Activated T-helper 2 cell treated with anti-CD3 and anti-CD28 coated beads, Interferon-gamma antibody, Interleukin-2, Interleukin-4, amounts not matched to agents 10 μg/mL and 5 μg/mL and 100 μg/mL, durations not matched to agents 14 hours and 24 hours and 36 hours (primary cell): ENCODE measurements at regions not wholly inside any gene's neighbourhood (a gene's known extent, or its start where the extent isn't known, plus 50 kb on each side); places are given as distances from the start of the nearest gene placed in this dataset.

Experiments
- DNase-seq: peaks from one replicate; pipeline ENCODE4 v3.0.0; 2021; ENCODE audit warnings: low spot score
- H3K27ac Mint-ChIP-seq: one replicate; pipeline ENCODE4 v1.8.0; 2021; ENCODE audit warnings: mixed read lengths
- H3K27me3 Mint-ChIP-seq: one replicate; pipeline ENCODE4 v1.8.0; 2021; ENCODE audit warnings: low read depth, mixed read lengths
- H3K36me3 Mint-ChIP-seq: one replicate; pipeline ENCODE4 v1.8.0; 2021; ENCODE audit warnings: low read depth, mixed read lengths
- H3K4me1 Mint-ChIP-seq: one replicate; pipeline ENCODE4 v1.8.0; 2021; ENCODE audit warnings: low read depth, mixed read lengths
- H3K4me3 Mint-ChIP-seq: one replicate; pipeline ENCODE4 v1.8.0; 2021; ENCODE audit warnings: low read depth, mild to moderate bottlenecking, moderate library complexity, mixed read lengths
- H3K9me3 Mint-ChIP-seq: one replicate; pipeline ENCODE4 v1.8.0; 2021; ENCODE audit warnings: mixed read lengths
- intact Hi-C: fragments of 100-400 bp; cut with micrococcal nuclease; formaldehyde crosslinking; loops from one replicate; pipeline ENCODE4 v1.15.1; 2023

DNA sequence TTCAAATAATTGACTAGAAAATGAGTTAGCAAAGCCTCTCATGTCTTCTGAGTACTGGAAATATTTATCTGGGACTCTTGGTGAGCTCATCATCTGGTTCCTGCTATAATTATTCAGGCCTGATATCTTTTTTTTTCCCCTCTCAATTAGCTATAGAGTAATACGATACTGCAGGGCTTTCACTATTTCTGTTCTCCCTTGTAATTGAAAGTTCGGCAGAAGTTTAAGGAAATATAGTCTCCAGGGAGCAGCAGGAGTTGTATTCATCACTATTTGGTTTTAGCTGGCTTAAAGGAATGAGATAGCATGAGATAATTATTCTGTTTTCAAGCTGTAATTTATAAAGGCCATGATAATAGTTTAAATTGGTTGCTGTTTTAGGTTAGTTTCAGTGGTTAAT, 378.6 kb upstream of the EPHA5 start:
- H3K4me3 Mint-ChIP-seq = no peak overlapping the region
- H3K4me1 Mint-ChIP-seq = no peaks in the 10 kb centered on the region

DNA sequence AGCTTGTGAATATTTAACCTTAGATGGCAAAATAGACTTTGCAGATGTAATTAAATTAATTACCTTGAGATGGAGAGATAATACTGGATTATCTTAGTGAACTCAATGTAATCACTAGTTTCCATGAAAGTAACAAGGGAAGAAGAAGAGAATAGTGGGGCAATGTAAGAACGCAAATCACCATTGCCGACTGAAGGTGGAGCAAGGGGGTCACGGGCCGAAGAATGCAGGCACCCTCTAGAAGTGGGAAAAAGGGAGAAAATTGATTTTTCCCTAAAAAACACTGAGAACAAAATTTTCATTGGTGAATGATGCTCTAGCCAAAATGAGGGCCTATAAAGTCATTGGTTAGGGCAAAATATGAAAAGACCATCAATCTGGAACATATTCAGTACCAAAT, 375.6 kb upstream of the EPHA5 start:
- H3K36me3 Mint-ChIP-seq = no peaks in the 10 kb centered on the region
- H3K4me3 Mint-ChIP-seq = no peak overlapping the region
- intact Hi-C loops = no loop called here
- H3K4me1 Mint-ChIP-seq = no peaks in the 10 kb centered on the region
- peaks cover 26% of the 10 kb centered on the region for H3K9me3 Mint-ChIP-seq
- DNase-seq = no peak
- H3K27ac Mint-ChIP-seq = no peak overlapping the region
- no peaks in the 10 kb centered on the region for H3K27me3 Mint-ChIP-seq

More for the DNA sequence above, 378.6 kb upstream of the EPHA5 start:
- intact Hi-C loops = no loop called here
- Mint-ChIP-seq H3K27me3 (no peaks in the 10 kb centered on the region), H3K27ac (no peak overlapping the region), H3K36me3 (no peaks in the 10 kb centered on the region), H3K9me3 (peaks cover 23% of the 10 kb centered on the region)
- no peak for DNase-seq

DNA sequence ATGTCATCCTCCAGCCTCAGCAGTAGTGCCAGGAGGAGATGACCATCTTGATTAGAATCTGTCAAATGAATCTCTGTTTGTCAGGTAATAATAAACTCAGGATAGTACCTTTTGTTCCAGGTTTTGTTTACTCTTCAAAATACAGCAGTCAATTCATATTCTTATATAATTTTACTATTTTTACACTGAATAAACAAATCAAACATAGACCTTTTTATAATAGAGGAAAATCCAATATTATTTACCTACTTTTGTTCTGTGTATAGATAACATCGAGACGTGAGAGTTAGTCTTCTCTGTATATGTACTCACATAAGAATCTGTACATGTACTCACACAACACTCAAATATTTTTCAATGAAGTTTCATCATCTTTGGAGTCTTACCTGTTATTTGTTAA, 365.4 kb upstream of the EPHA5 start:
- Mint-ChIP-seq H3K4me3 (no peak overlapping the region), H3K36me3 (no peaks in the 10 kb centered on the region), H3K27me3 (no peaks in the 10 kb centered on the region), H3K4me1 (no peaks in the 10 kb centered on the region), H3K9me3 (peaks cover 15% of the 10 kb centered on the region), H3K27ac (no peak overlapping the region)
- intact Hi-C loops = no loop called here
- DNase-seq = no peak

DNA sequence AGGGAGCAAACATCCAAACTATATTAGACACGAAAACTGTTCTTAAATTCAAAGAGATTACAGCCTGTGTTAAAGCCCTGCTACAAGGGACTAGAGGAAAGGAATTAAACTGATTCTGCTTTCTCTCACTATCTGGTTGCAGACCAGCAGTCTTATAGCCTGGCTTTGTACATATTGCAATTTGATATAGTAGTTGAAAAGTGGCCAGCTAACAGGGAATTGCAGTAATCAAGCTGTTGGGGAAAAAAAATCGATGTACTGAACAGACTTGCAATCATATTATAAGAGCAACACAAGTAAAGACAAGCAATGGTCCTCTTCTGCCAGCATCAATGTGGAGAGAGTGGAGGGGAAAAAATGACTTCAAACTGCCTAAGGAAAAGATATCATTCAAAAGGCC, 364.4 kb upstream of the EPHA5 start:
- H3K27me3 Mint-ChIP-seq = no peaks in the 10 kb centered on the region
- no peaks in the 10 kb centered on the region for H3K4me1 Mint-ChIP-seq
- DNase-seq = no peak
- peaks cover 8% of the 10 kb centered on the region for H3K9me3 Mint-ChIP-seq
- H3K4me3 Mint-ChIP-seq = no peak overlapping the region
- intact Hi-C loops = no loop called here
- no peaks in the 10 kb centered on the region for H3K36me3 Mint-ChIP-seq
- no peak overlapping the region for H3K27ac Mint-ChIP-seq

DNA sequence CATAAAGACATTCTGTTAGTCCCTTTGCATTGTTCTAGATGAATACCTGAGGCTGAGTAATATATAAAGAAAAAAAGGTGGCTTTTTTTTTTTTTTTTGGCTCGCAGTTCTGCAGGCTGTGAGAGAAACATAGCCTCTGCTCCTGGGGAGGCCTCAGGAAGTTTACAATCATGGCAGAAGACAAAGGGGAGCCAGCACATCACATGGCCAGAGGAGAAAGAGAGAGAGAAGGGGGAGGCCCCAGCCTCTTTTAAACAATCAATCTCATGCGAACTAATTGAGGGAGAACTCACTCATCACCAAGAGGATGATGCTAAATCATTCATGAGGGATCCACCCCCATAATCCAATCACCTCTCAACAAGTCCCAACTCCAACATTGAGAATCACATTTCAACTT, 364.0 kb upstream of the EPHA5 start:
- intact Hi-C loops = no loop called here
- Mint-ChIP-seq H3K27me3 (no peaks in the 10 kb centered on the region), H3K36me3 (no peaks in the 10 kb centered on the region), H3K4me1 (no peaks in the 10 kb centered on the region), H3K4me3 (no peak overlapping the region), H3K9me3 (peaks cover 4% of the 10 kb centered on the region), H3K27ac (no peak overlapping the region)
- no peak for DNase-seq

DNA sequence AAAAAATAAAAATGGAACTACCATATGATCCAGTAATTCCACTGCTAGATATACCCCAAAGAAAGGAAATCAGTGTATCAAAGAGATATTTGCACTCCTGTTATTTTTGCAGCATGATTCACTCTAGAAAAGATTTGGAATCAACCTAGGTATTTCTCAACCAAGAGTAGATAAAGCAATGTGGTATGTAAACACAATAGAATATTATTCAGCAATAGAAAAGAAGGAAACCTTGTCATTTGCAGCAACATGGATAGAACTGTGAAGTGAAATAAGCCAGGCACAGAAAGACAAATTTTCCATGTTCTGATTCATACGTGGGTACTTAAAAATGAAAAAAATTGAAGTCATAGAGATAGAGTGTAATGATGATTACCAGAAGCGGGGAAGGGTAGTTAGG, 362.3 kb upstream of the EPHA5 start:
- no peaks in the 10 kb centered on the region for H3K4me1 Mint-ChIP-seq
- intact Hi-C loops = no loop called here
- H3K9me3 Mint-ChIP-seq = peaks cover 11% of the 10 kb centered on the region
- no peaks in the 10 kb centered on the region for H3K27me3 Mint-ChIP-seq
- DNase-seq = no peak
- H3K4me3 Mint-ChIP-seq = no peak overlapping the region
- H3K36me3 Mint-ChIP-seq = no peaks in the 10 kb centered on the region
- no peak overlapping the region for H3K27ac Mint-ChIP-seq

DNA sequence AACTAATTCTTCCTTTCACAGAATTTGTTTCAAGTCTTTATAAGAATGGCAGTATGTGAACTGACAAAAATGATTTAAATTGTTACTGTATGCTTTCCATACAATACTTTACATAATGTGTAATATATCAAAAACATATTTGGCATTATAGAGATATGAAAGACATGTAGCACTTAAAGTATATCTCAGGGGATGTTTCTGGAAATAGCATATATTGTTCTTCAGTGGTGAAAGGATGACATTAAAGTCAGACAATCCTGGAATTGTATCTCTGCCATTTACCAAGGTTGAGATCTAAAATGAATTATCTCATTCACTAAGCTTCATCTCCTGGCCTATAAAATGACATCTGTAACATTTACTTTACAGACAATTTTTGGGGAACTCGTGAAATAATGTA, 358.4 kb upstream of the EPHA5 start:
- intact Hi-C loops = no loop called here
- Mint-ChIP-seq H3K27ac (no peak overlapping the region), H3K36me3 (no peaks in the 10 kb centered on the region), H3K4me3 (no peak overlapping the region), H3K4me1 (no peaks in the 10 kb centered on the region), H3K9me3 (peaks cover 19% of the 10 kb centered on the region), H3K27me3 (no peaks in the 10 kb centered on the region)
- DNase-seq = no peak

DNA sequence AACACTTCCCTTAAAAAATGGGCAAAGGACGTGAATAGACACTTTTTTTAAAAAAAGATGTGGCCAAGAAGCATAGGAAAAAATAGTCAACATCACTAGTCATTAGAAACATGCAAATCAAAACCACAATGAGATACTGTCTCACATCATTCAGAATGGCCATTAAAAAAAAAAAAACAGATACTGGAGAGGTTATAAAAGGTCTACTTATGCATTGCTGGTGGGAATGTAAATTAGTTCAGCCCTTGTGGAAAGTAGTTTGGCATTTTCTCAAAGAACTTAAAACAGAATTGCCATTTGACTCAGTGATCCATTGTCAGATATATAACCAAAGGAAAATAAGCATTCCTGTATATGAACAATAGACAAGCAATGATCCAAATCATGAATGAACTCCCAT, 352.8 kb upstream of the EPHA5 start:
- intact Hi-C loops = no loop called here
- H3K27me3 Mint-ChIP-seq = no peaks in the 10 kb centered on the region
- H3K27ac Mint-ChIP-seq = no peak overlapping the region
- H3K4me3 Mint-ChIP-seq = no peak overlapping the region
- no peak for DNase-seq
- no peaks in the 10 kb centered on the region for H3K36me3 Mint-ChIP-seq
- H3K9me3 Mint-ChIP-seq = peaks cover 62% of the 10 kb centered on the region
- no peaks in the 10 kb centered on the region for H3K4me1 Mint-ChIP-seq

DNA sequence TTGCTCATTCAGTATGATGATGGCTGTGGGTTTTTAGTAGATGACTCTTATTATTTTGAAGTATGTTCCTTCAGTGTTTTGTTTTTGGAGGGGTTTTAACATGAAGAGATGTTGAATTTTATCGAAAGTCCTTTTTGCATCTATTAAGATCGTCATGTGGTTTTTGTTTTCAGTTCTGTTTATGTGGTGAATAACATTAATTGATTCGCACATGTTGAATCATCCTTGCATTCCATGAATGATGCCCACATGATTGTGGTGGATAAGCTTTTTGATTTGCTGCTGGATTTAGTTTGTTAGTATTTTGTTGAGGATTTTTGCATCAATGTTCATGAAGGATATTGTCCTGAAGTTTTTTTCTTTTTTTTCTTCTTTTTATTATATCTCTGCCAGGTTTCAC, 347.4 kb upstream of the EPHA5 start:
- no peak for DNase-seq
- no peak overlapping the region for H3K4me3 Mint-ChIP-seq
- intact Hi-C loops = no loop called here
- H3K36me3 Mint-ChIP-seq = no peaks in the 10 kb centered on the region
- no peaks in the 10 kb centered on the region for H3K27me3 Mint-ChIP-seq
- no peaks in the 10 kb centered on the region for H3K4me1 Mint-ChIP-seq
- peaks cover 63% of the 10 kb centered on the region for H3K9me3 Mint-ChIP-seq
- no peak overlapping the region for H3K27ac Mint-ChIP-seq

DNA sequence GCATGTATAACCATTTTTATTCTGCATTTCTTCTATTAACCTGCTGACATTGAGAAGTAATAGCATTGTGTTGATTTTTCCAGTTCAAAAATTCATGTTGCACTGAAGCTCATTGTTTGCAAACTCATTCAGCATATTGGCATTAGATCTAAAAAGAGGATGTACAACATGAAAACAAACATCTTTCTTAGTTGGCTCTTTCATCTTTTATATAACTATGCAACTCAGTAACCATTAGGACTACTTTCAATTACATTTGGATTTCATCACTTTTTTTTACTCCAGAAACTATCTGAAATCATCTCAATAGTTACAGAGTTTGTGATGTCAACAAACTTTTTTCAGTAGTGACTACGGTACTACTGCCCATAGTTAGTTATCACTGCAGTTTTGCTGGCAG, 346.0 kb upstream of the EPHA5 start:
- no peak for DNase-seq

DNA sequence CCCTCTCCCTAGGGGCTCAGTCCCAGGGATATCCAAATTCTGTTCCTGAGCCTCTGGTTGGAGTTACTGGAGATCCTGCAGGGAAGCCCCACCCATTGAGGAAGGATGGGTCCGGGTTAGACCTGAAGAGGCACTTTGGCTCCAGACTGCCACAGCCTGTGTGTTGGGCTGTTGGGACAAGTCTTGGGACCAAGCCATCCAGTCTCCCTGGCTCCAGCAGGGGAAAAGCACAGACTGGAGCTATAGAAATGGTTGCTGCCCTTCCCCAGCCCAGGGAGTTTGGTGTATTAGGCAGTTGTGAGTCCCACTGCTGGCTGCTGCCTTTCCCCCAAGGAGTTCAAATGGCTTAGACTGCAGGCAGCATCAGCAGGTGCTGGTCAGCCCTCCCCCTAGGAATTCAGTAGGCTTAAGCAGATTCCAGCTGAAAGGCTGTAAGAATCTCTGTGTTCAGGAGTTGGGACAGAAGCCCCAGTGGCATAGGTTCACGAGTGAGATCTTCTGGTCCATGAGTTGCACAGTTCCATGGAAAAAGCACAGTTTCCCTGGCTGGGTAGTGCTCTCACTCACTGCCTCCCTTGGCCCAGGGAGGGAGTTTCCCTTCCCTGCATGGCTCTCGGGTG, 344.0 kb upstream of the EPHA5 start:
- Mint-ChIP-seq H3K27ac (no peak overlapping the region), H3K9me3 (peaks cover 59% of the 10 kb centered on the region), H3K36me3 (no peaks in the 10 kb centered on the region), H3K4me1 (no peaks in the 10 kb centered on the region), H3K4me3 (no peak overlapping the region), H3K27me3 (no peaks in the 10 kb centered on the region)
- intact Hi-C loops = no loop called here
- no peak for DNase-seq

More for the DNA sequence above, 346.0 kb upstream of the EPHA5 start:
- intact Hi-C loops = no loop called here
- Mint-ChIP-seq H3K4me1 (no peaks in the 10 kb centered on the region), H3K9me3 (peaks cover 62% of the 10 kb centered on the region), H3K4me3 (no peak overlapping the region), H3K27ac (no peak overlapping the region), H3K27me3 (no peaks in the 10 kb centered on the region), H3K36me3 (no peaks in the 10 kb centered on the region)

DNA sequence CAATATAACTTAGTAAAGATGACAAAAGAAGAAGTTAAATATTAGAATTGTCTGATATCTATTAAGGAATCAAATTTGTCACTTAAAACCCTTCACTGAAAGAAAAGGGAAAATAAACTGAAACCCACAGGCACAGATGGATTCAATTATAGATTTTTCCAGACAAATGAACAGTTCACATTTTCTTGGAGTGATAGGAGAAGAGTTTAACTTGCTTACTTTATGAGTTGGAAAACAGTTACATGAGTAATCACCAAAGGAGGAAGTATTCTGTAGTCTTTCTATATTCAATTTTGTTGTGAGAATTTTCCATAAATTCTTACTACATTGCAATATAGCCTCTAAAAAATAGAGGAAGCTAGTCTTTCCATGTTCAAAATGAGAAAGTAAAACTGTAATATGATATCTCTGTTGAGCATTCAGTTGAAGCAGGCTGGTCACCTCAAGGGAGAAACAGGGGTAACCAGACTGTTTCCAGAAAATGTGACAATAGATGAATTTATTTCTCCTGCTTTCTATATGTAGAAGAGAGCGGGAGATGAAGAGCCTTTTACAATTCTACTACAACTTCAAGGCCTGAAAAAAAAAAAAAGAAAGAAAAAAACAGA, 330.3 kb upstream of the EPHA5 start:
- H3K27me3 Mint-ChIP-seq = no peaks in the 10 kb centered on the region
- intact Hi-C loops = no loop called here
- no peak for DNase-seq

DNA sequence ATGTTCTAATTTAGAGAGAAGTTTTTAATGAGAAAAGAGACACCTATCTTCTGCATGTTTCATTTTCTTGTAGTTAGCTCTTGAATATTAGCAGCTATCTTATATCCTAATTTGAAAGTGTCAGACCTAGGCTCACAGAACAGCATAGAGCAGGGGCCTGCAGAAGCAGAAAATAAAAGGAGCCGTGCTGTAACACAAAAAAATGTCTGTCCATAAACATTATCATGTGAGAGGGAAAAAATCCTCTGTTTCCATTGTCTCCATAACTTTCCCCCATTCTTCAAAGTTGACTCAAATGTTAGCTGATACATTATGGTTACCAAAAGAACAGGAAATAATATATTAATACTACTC, 329.2 kb upstream of the EPHA5 start:
- Mint-ChIP-seq H3K36me3 (no peaks in the 10 kb centered on the region), H3K9me3 (peaks cover 25% of the 10 kb centered on the region), H3K4me1 (no peaks in the 10 kb centered on the region), H3K27me3 (no peaks in the 10 kb centered on the region), H3K4me3 (no peak overlapping the region), H3K27ac (no peak overlapping the region)
- intact Hi-C loops = no loop called here
- no peak for DNase-seq

More for the DNA sequence above, 330.3 kb upstream of the EPHA5 start:
- Mint-ChIP-seq H3K9me3 (peaks cover 32% of the 10 kb centered on the region), H3K27ac (no peak overlapping the region), H3K36me3 (no peaks in the 10 kb centered on the region), H3K4me1 (no peaks in the 10 kb centered on the region), H3K4me3 (no peak overlapping the region)
